T-helper 17 cell (primary cell): ENCODE measurements at regions not wholly inside any gene's neighbourhood (a gene's known extent, or its start where the extent isn't known, plus 50 kb on each side); places are given as distances from the start of the nearest gene placed in this dataset.

ENCODE experiments used
- ATAC-seq: fragments of 150-1000 bp; cut with Tn5 transposase; 2 replicates; pipeline ENCODE4 v1.10.0; 2021; ENCODE audit warnings: mild to moderate bottlenecking, moderate library complexity
- DNase-seq, 3 donors: peaks; one replicate each; pipeline versions ENCODE4 v3.0.0 to v3.0.0-alpha.2; 2020 to 2021
- H3K9me3 ChIP-seq: one replicate; pipeline ENCODE4 v1.7.0; 2013; ENCODE audit warnings: low read length, mild to moderate bottlenecking; ENCODE audit not compliant: control insufficient read depth, poor library complexity, severe bottlenecking
- H3K27ac Mint-ChIP-seq: one replicate; pipeline ENCODE4 v1.8.0; 2022; ENCODE audit warnings: mild to moderate bottlenecking, moderate library complexity, mixed read lengths
- H3K27me3 Mint-ChIP-seq: one replicate; pipeline ENCODE4 v1.8.0; 2022; ENCODE audit warnings: mixed read lengths
- H3K36me3 Mint-ChIP-seq: one replicate; pipeline ENCODE4 v1.8.0; 2022; ENCODE audit warnings: low read depth, mixed read lengths
- H3K4me1 Mint-ChIP-seq: one replicate; pipeline ENCODE4 v1.8.0; 2022; ENCODE audit warnings: mild to moderate bottlenecking, mixed read lengths
- H3K4me3 Mint-ChIP-seq: one replicate; pipeline ENCODE4 v1.8.0; 2022; ENCODE audit warnings: mild to moderate bottlenecking, moderate library complexity, mixed read lengths

DNA sequence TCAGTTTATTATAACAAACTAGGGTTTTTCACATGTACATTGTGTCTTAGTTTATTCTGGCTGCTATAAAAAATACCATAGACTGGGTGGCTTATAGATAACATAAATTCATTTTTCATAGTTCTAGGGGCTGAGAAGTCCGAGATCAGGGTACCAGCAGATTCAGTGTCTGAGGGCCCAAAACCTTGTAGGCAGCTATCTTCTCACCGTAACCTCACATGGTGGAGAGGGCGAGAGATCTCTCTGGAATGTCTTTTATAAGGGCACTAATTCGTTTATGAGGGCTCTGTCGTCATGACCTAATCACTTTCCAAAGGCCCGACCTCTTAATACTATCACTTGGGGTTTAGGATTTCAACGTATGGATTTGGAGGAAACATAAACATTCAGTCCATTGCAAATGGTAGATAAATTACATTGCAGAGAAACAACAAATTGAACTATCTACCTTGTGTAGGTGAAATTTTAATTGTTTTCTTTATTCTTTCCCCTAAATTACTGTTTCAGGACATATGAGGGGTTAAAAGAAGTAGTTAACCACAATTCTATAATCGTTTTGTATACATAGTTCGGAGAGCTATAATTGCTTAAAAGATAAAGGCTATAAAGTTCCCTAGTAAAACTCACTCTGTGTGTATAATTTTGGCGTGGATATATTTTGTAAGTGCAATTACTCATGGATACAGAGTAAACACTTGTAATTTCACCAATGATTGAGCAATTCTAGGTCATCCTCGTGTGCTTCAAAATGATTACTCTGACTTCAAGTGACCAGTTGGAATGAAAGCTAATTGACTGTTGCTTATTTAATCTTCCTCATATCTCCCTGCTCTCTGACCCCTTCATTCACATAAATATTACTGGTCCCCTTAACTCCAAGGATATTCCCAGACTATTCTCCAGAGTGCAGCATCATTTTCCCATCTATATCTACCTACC lies 247.5 kb upstream of the TMEM161B start:
- no peak for ATAC-seq
- no peak for DNase-seq
- H3K36me3 Mint-ChIP-seq, result peaks cover 3% of the 10 kb centered on the region
- no peaks in the 10 kb centered on the region for H3K9me3 ChIP-seq
- no peak overlapping the region for H3K4me3 Mint-ChIP-seq
- H3K4me1 Mint-ChIP-seq, result no peaks in the 10 kb centered on the region
- H3K27ac Mint-ChIP-seq, result no peak overlapping the region
- H3K27me3 Mint-ChIP-seq, result peaks cover 28% of the 10 kb centered on the region

DNA sequence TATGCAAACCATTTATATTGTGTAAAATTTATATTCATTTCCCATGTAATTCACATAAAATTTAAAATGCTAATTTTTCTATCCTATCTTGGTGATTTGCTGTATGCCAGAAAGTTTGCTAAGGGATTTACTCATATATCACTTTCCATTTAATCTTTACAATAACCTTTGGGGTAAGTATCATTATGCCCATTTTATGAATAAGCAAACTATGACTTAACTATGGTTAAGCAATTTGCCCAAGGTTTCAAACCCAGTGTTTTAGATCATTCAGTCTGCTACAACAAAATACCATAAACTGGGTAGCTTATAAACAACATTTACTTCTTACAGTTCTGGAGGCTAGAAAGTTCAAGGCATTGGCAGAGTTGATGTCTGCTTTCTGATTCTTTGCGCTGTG lies 246.4 kb upstream of the TMEM161B start:
- Mint-ChIP-seq H3K36me3 (no peaks in the 10 kb centered on the region), H3K27me3 (peaks cover 29% of the 10 kb centered on the region), H3K27ac (no peak overlapping the region), H3K4me3 (no peak overlapping the region), H3K4me1 (no peaks in the 10 kb centered on the region)
- no peak for ATAC-seq
- no peaks in the 10 kb centered on the region for H3K9me3 ChIP-seq
- no peak for DNase-seq

DNA sequence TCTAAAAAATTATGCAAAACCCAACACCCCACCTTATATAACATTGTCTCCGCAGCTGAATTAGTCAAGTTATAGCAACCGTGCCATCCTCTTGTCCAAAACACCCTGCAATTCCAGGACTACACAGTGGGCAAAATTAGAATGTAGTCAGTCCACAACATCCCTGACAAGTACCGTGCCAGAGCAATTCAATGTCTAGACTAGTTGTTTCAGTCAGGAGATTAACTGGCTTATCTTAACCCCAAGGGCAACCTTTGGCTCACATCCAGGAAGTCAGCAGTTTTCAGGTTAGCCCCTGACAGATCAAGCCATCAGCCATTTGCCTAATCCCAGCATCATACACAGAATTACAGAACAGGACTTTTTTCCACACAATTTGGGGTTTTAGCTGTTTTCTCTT lies 240.8 kb upstream of the TMEM161B start:
- H3K9me3 ChIP-seq, result no peaks in the 10 kb centered on the region
- DNase-seq, result no peak
- H3K36me3 Mint-ChIP-seq, result no peaks in the 10 kb centered on the region
- no peak overlapping the region for H3K4me3 Mint-ChIP-seq
- H3K27me3 Mint-ChIP-seq, result peaks cover 20% of the 10 kb centered on the region
- H3K4me1 Mint-ChIP-seq, result peaks cover 5% of the 10 kb centered on the region
- ATAC-seq, result no peak
- no peak overlapping the region for H3K27ac Mint-ChIP-seq

DNA sequence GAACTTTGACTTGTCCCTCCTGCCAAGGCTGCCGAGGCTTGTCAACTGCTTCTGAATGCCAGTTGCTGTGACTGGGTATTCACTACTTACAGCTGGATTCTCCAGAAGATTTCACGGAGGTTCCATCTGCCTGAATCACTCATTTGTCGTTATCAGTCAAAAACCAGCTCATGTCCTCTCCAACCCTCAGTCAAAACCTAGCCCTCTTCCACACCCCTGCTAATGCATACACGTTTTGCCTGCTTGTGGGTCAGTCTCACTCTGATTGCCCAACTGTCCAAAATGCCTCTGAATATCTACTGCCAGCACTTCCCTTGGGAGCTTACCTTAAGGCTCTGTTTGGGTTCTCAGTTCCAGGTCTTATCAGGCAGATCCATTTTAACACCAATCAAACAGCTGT lies 238.6 kb upstream of the TMEM161B start:
- no peak for ATAC-seq
- H3K27ac Mint-ChIP-seq, result no peak overlapping the region
- H3K9me3 ChIP-seq, result no peaks in the 10 kb centered on the region
- no peak for DNase-seq
- H3K36me3 Mint-ChIP-seq, result peaks cover 3% of the 10 kb centered on the region
- peaks cover 12% of the 10 kb centered on the region for H3K4me1 Mint-ChIP-seq
- no peak overlapping the region for H3K4me3 Mint-ChIP-seq
- peaks cover 21% of the 10 kb centered on the region for H3K27me3 Mint-ChIP-seq

DNA sequence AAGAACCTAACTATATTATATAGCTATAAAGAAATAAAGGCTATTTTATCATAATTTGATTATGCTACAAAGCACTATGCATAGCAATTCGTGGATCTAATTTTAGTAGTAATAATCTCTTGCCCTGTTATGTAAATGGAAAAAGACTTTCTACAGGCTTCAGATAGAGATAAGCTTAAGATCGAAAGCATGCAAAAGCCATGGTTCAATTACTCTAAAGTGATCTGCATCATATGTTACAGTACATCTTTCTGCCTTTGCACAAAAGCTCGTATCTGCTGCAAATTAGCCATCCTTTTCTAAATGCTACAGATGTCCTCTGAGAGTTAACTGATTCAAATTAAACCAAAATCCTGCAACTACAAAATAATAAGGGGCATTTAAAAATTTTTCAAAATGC lies 234.8 kb upstream of the TMEM161B start:
- DNase-seq (no peak), ATAC-seq (no peak)
- Mint-ChIP-seq H3K27ac (peak overlapping the region; percentile 97), H3K36me3 (peaks cover 3% of the 10 kb centered on the region), H3K27me3 (peaks cover 15% of the 10 kb centered on the region), H3K4me3 (peak overlapping the region; percentile 99), H3K4me1 (peaks cover 20% of the 10 kb centered on the region)
- H3K9me3 ChIP-seq, result no peaks in the 10 kb centered on the region

DNA sequence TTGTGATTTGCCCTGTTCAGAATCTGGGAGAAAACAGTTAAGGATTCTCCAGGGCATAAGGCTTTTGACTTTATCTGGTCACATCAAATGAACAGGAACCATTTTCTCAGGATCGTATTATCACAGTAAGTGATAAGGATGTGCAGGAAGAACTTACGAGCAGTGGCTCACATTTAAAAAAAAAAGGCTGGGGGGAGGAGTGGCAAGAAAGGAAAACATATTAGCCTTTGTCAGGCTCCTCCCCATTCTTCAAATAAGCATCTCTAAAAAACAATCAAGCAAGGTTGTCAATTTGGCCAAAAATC lies 234.3 kb upstream of the TMEM161B start:
- ATAC-seq (no peak), DNase-seq (no peak)
- peaks cover 15% of the 10 kb centered on the region for H3K27me3 Mint-ChIP-seq
- peaks cover 19% of the 10 kb centered on the region for H3K4me1 Mint-ChIP-seq
- peak overlapping the region; percentile 99 for H3K4me3 Mint-ChIP-seq
- H3K36me3 Mint-ChIP-seq, result peaks cover 3% of the 10 kb centered on the region
- H3K27ac Mint-ChIP-seq, result peak overlapping the region; percentile 97
- no peaks in the 10 kb centered on the region for H3K9me3 ChIP-seq

DNA sequence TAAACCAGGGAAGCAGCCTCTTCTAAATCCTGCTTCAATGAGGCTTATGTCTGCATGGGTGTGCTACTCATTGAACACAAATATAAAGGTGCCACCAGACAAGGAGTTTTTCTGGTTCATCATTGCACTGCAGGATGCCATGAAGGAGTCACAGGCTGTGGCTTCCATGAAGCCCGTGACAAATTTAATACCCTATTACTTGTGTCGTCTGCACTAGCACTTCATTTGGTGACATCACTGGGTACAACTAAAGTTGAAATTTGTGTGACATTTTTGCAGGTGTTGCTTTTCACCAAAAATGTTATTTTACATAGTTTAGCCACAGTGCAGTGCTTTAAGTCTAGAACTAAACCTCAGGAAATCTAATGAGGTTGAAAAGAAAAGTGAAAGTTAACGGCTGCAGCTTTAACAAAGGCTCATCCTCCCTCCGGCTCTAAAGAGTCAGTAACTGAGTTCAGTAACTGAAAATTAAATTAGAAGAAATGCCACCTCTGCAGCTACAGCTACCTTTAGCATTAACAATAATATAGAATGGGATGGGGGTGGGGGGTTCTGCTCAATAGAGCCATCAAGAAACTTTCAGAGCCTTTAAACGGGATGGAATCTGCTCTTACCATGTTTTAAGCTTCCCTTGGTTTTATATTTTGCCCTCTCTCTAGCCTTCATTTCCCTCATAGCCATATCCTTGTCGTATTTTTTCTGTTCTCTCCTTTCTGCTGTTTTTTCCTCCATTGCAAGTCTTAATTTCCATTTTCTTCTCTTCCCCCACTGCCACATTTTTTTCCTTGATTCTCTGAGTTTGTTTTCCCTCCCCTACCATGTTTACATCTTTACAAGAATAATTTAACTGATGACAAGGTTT lies 233.8 kb upstream of the TMEM161B start:
- no peak for DNase-seq
- peaks cover 10% of the 10 kb centered on the region for H3K27me3 Mint-ChIP-seq
- peak overlapping the region; percentile 97 for H3K27ac Mint-ChIP-seq
- H3K9me3 ChIP-seq, result no peaks in the 10 kb centered on the region
- peaks cover 16% of the 10 kb centered on the region for H3K4me1 Mint-ChIP-seq
- peaks cover 3% of the 10 kb centered on the region for H3K36me3 Mint-ChIP-seq
- peak; percentile 75 for ATAC-seq
- peak overlapping the region; percentile 99 for H3K4me3 Mint-ChIP-seq

DNA sequence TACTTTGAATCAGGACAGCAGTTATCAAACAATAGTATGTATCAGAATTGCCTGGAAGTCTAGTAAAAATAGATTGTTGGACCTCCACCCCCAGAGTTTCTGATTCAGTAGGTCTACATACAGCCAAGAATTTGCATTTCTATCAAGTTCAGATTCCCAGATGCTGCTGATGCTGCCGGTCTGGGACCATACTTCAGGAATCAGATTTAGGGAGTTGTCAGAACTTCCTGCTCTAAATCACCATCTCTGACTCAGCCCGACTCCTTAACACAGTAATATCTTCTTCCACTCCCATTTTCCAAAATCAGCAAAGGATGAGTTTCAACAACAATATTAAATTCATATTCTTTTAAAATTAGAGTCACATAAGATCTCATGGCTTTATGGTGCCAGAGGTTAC lies 227.2 kb upstream of the TMEM161B start:
- no peak overlapping the region for H3K4me3 Mint-ChIP-seq
- H3K27ac Mint-ChIP-seq, result no peak overlapping the region
- H3K4me1 Mint-ChIP-seq, result peaks cover 4% of the 10 kb centered on the region
- peaks cover 25% of the 10 kb centered on the region for H3K27me3 Mint-ChIP-seq
- no peaks in the 10 kb centered on the region for H3K9me3 ChIP-seq
- no peak for ATAC-seq
- DNase-seq, result no peak
- H3K36me3 Mint-ChIP-seq, result peaks cover 2% of the 10 kb centered on the region

DNA sequence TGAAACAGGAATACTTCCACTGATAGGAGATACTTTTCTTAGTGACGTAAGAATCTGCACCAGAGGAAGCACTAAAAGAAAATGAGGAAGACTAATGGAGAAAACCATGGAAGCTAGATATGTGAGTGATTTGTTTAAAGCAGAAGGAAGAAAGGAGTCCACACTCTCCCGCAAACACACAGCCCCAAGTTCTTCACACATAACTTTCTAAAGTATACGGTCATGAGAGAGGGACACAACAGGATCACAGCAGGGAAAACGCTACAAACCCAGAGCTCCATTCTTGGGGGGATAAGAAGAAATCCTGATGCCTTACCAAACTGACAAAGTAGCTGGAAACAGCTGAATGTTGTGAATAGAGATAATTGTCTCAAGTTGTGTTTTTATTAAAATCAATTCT lies 222.2 kb upstream of the TMEM161B start:
- no peak overlapping the region for H3K27ac Mint-ChIP-seq
- no peaks in the 10 kb centered on the region for H3K9me3 ChIP-seq
- H3K4me1 Mint-ChIP-seq, result peaks cover 2% of the 10 kb centered on the region
- peaks cover 2% of the 10 kb centered on the region for H3K36me3 Mint-ChIP-seq
- no peak for DNase-seq
- H3K4me3 Mint-ChIP-seq, result no peak overlapping the region
- H3K27me3 Mint-ChIP-seq, result peaks cover 10% of the 10 kb centered on the region
- no peak for ATAC-seq

DNA sequence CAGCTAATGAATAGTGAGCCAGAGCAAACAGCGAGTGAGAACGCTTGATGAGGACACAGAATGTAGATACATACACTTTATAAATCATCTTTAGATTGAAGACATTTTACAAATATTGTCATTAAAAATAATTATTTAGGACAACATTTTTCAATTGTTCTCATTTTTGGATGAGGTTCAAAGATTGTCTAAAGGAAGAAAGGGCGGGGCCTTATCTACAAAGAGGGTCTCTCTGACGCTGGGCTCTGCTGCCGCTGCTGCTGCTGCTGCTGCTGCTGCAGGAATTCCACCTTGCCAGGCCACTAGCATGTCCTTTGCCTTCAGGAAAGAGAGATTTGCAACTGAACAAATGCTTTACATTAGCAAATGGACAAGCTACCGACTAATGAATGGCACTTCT lies 220.7 kb upstream of the TMEM161B start:
- DNase-seq, result no peak
- Mint-ChIP-seq H3K4me1 (peaks cover 2% of the 10 kb centered on the region), H3K36me3 (peaks cover 2% of the 10 kb centered on the region), H3K4me3 (no peak overlapping the region), H3K27me3 (peaks cover 7% of the 10 kb centered on the region), H3K27ac (no peak overlapping the region)
- H3K9me3 ChIP-seq, result no peaks in the 10 kb centered on the region
- ATAC-seq, result no peak

DNA sequence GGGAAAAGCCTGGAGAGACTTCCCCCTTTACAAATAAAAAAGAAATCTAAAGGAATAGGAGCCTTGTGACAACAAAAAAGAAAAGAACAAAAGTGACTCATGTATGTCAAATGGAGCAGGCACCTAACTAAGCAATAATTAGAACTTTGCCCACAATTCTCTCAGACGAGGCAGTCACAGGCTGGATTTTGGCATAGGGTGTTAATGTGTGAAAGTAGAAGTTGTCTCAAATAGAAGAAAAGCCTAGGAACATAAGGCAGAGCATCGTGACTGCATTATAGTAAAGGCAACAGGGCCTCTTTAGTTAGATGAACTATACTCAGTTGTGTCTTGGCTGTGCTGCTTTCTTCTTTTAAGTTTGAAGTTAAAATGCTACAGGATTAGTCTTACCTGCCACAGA lies 219.9 kb upstream of the TMEM161B start:
- H3K9me3 ChIP-seq, result no peaks in the 10 kb centered on the region
- Mint-ChIP-seq H3K27ac (no peak overlapping the region), H3K4me3 (no peak overlapping the region), H3K36me3 (peaks cover 2% of the 10 kb centered on the region), H3K27me3 (peaks cover 14% of the 10 kb centered on the region), H3K4me1 (peaks cover 2% of the 10 kb centered on the region)
- ATAC-seq (no peak), DNase-seq (no peak)

DNA sequence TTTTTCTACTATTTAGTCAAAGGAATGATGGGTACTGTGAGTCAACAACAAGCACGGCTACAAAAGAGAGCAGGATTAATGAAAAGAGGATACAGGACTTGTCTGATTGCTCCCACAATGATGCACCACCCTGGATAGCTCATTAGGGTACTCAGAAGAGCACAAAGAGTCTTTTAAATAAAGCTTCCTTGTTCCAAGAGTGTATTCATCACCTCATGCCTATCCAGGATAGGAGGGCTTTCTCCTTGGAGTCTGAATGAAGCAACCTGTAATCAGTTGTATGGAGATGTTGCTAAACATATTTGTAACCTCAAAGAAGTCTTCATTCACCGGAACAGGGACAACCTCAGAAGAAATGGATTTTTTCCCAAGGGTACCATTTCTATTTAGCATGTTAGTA lies 219.5 kb upstream of the TMEM161B start:
- DNase-seq (no peak), ATAC-seq (no peak)
- H3K27ac Mint-ChIP-seq, result no peak overlapping the region
- no peak overlapping the region for H3K4me3 Mint-ChIP-seq
- H3K36me3 Mint-ChIP-seq, result peaks cover 2% of the 10 kb centered on the region
- no peaks in the 10 kb centered on the region for H3K9me3 ChIP-seq
- peaks cover 2% of the 10 kb centered on the region for H3K4me1 Mint-ChIP-seq
- H3K27me3 Mint-ChIP-seq, result peaks cover 14% of the 10 kb centered on the region

DNA sequence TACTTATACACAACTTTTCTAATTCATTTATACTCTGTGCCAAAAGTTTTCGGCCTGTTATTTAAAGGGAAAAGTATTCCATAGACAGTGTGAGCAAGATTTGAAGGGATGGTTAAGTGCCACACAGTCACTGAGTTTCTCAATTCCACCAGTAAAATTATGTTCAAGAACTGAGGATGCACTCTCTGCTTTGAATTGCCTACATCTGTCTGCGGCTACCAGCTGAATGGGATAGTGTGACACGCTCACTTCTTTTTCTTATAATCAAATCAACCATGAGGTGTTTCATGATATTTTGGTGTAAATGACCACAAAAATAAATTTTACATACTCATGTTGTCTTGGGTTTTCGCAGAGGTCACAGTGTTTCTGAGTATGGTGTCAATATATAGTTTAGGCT lies 218.4 kb upstream of the TMEM161B start:
- Mint-ChIP-seq H3K4me3 (no peak overlapping the region), H3K27ac (no peak overlapping the region), H3K27me3 (peaks cover 9% of the 10 kb centered on the region), H3K4me1 (peaks cover 2% of the 10 kb centered on the region), H3K36me3 (no peaks in the 10 kb centered on the region)
- DNase-seq (no peak), ATAC-seq (no peak)
- H3K9me3 ChIP-seq, result no peaks in the 10 kb centered on the region
